NOMO-1 (cell line): ENCODE measurements at regions not wholly inside any gene's neighbourhood (a gene's known extent, or its start where the extent isn't known, plus 50 kb on each side); places are given as distances from the start of the nearest gene placed in this dataset.
A peak's percentile ranks its signal among the peaks of the same experiment; 100 is the strongest.

Experiments
- DNase-seq, 2 experiments: peaks; one replicate each; lab custom pipeline; 2025; ENCODE audit not compliant: unreplicated experiment in 2 of 2; lab: John Stamatoyannopoulos, UW

GRCh38 chr17:77439189-77440018 is 298.6 kb downstream of the SEC14L1 start:
- DNase-seq: peak in 1 of 2 experiments; percentile 12

DNA sequence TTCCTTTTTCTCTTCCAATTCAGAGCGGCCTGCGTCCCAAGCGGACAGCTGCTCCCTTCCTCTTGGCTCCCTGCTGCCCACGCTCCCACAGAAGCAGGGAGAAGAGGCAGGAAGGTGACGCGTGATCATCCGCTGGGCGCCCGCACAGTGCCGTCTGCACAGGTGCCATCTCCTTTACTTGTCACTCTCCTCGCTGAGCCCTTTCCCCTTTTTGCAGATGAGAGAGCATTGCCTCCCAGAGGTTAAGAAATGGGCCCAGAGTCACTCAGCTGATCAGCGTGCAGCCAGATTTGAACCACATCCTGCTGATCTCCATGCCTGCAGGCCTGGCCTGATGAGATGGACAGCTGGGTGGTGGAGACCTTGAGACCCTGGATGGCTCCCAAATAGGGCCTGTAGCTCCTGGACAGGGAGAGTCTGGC is 299.8 kb downstream of the SEC14L1 start:
- DNase-seq: peak; percentile 20 to 22

- DNase-seq: peak; percentile 70 to 71
These were observed 300.6 kb downstream of the SEC14L1 start for GRCh38 chr17:77441130-77441920.

DNA sequence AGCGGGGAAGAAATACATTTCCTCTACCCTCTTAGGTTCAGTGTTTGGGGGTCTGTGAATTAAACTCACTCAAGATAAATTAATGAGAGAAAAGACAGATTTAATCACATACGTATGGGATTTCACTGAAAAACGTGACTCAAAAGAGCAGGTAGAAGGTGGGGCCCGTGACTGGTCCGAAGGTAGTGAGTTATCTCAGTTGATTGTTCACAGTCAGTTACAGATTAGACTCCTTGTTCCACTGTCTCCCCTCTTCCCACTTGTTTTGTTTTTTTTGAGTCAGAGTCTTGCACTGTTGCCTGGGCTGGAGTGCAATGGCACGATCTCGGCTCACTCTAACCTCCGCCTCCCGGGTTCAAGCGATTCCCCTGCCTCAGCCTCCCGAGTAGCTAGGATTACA is 301.2 kb downstream of the SEC14L1 start:
- no peak for DNase-seq

- DNase-seq: no peak
These were observed 302.4 kb downstream of the SEC14L1 start for GRCh38 chr17:77442976-77443747.

DNA sequence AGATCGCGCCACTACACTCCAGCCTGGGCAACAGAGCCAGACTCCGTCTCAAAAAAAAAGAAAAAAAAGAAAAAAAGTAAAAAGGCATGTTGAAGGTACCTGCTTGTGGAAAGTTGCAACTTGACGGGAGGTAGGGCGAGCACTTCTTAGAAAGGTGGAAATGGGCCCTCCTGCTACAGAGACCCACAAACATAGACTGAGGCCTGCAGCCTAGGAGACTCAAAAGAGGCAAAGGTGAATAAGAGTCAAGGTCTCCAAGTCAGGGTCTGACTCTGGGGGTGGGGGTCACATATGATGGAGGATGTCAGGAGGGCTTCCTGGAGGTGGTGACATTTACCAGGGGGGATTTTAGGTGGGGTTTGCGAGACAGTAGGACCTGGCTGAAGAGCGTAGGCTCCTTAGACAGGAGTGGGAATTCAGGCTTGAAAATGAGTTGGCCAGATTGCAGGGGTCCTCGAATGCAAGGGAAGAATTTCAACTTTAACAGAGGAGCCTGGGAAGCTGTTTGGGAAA is 303.0 kb downstream of the SEC14L1 start:
- no peak for DNase-seq

- no peak for DNase-seq
These were observed 303.8 kb downstream of the SEC14L1 start for GRCh38 chr17:77444628-77444983.

DNA sequence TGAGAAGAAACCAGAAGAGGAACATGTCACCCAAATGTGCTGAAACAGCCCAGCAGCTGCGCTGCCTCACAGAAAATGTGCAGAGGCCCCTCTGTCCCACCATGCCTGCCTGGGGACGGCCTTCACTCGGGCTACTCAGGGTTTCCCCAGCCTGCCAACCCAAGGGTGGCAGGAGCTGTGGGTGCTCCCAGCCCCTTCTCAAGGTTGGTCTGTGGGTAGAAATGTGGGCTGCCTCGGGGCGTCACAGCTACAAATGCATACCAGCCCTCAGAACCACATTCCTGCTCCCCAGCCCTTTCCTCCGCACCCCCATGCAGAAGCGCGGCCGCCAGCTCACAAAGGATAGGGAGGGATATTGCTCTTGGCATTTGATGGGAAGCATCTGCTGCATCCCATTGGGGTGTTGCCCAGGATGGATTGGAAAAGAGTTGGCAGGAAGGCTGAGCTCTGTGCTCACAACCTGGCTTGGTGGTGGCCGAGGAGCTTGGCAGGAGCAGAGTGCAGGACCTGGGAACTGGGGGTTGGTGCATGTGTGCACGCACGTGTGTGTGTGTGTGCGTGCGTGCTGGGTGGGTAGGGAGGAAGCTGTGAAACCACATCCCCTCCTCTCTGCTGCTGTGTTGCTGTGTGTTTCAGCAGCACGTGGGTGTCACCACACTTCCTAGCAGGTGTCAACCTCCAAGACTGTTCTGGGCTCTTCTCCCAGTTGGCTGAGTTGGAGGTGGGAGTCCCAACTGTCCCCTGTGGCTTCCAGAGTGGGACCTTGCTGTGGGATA is 304.4 kb downstream of the SEC14L1 start:
- DNase-seq: peak; percentile 47 to 62

DNA sequence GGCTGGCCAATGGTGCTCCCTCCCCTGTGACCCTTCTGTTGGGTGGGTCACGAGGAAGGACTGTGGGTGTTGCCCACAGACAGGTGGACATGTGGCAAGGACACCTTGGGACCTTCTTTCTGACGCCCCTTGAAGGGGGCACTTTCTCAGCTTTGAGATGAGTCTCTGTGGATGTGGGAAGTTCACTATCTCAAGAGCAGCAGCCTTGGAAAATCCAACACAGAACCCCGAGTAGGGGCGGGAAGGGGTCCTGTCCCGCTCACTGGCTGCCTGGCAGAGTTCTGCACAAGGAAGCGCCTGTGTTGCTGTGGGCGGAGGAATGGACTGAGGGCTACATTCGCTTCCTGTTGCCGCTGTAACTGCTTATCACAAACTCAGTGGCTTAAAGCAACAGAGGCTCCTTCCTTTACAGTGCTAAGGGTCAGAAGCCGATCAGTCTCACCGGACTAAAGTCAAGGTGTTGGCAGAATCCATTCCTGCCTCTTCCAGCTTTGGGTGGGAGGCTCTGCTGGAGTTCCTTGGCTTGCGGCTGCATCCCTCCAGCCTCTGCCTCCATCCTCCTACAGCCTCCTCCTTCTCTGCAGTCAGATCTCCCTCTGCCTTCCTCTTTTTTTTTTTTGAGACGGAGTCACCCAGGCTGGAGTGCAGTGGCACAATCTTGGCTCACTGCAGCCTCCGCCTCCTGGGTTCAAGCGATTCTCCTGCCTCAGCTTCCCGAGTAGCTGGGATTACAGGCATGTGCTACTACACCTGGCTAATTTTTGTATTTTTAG is 305.2 kb downstream of the SEC14L1 start:
- peak; percentile 72 to 80 for DNase-seq

DNA sequence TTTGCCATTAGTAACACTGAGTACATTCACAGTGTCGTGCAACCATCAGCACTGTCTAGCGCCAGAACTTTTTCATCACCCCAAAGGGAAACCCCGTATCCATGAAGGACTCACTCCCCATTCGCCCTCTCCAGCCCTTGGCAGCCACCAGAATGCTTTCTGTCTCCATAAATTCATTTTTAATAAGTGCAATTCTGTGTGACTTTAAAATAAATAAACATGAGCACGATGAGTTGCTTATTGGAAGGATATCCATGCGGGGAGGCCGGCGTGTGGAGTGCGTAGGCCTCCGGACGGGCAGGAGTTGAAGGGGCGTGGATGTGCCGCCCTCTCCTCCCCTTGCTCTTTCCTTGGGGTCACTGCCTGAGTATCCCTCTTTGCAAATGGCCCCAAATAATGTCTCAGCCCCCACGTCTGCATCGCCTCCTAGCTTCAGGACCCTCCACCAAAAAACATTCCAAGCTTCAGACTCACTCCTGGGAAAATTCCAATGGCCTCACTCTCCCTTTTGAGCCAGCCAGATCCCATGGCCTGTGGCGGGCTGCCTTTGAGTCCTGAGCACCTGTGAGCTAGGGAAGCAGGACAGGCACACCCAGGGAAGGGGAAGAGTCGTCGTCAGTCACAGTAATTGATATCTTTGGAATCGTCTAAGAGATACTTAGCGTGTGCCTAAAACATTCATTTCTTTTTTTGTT is 306.3 kb downstream of the SEC14L1 start:
- no peak for DNase-seq

- DNase-seq: no peak
These were observed 308.7 kb downstream of the SEC14L1 start for GRCh38 chr17:77449373-77449907.

DNA sequence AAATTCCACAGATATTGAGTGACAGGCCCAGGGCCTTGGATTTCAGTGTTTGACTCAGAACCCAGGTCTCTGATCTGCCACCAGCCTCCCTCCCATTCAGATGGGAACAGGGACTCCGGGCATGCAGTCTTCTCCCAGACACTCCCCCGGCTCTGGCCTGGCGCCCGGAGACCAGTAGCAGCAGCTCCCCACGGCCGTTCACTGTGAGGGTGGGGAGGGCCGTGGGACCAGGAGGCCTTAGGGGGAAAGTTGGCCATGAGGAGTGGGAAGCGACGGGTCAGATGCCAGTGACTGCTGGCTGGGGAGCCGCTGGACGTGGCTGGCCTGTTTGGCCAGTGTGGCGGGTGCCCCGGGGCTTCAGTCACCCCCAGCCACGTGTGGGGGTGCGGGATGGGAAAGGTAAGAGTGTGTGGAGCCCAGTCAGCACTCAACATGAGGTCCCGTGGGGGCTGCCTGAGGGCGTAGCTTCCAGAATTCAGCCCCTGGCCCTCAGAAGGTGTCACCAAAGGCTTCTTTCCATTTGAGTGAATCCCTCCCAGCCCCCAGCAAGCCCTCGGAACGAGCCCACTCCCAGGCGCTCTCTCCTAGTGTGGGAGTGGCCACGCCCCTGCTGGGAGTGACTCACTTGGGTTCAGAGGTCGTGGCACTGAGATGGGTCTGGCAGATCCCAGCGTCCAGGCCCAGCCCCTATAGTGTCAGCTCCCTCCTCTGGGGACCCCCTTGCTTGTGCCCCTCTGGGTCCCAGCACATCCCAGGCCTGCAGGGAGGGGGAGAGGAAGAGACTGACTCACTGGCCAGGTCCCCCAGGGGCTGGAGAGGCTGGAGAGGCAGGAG is 309.4 kb downstream of the SEC14L1 start:
- no peak for DNase-seq

DNA sequence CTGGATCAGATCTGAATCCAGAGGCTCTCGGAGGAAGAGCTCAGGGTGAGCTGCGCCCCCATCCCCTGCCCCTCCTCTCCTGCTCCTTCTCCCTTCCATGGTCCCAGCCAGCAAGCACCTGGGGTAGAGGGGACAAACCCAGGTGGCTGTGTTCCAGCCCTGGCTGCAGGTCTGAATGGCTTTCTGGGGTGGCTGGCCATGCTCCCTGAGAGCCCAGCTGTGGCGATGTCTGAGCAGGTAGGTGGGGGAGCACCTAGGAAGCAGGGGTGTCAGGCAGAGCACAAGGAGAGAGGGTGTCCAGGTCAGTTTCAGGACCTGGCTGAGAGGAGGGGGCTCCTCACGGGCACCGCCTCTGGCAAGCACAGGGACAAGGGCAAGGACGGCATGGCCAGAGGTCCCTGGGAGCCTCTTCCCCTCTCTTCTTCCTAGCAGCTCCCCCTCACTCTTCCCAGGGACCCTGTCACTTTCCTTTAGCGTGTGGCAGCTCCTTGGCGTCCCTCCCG is 310.0 kb downstream of the SEC14L1 start:
- no peak for DNase-seq

GRCh38 chr17:77451245-77451893 is 310.6 kb downstream of the SEC14L1 start:
- no peak for DNase-seq

GRCh38 chr17:77451894-77452852 is 311.4 kb downstream of the SEC14L1 start:
- no peak for DNase-seq
